SK-N-SH (cell line): ENCODE measurements at regions not wholly inside any gene's neighbourhood (a gene's known extent, or its start where the extent isn't known, plus 50 kb on each side); places are given as distances from the start of the nearest gene placed in this dataset.

ENCODE experiments used
- CTCF ChIA-PET: fragments of 300-600, 350-600 bp; formaldehyde crosslinking; extraction: SDS; loops from one replicate; lab custom pipeline; 2021; lab: Yijun Ruan, JAX
- POLR2A ChIA-PET: fragments of 350-600 bp; sonication (Branson Sonifier 250); formaldehyde crosslinking; extraction: SDS; loops from one replicate; lab custom pipeline; 2020; ENCODE audit warnings: antibody characterized with exemption, inconsistent platforms; lab: Yijun Ruan, JAX
- DNase-seq: peaks from one replicate; pipeline ENCODE4 v3.0.0; 2012
- H2AFZ ChIP-seq: fragments of 200-600 bp; sonication (generic); 2 replicates; pipeline ENCODE4 v1.8.1; 2016; ENCODE audit warnings: antibody characterized with exemption, mild to moderate bottlenecking, low read depth
- H3F3A ChIP-seq: fragments of 200-600 bp; sonication (generic); replicated peaks from 2 replicates; pipeline ENCODE3; 2016; ENCODE audit warnings: antibody characterized with exemption, mild to moderate bottlenecking; ENCODE audit not compliant: insufficient read depth
- H3K27ac ChIP-seq, 2 experiments: fragments of 200-500 bp in 1 of 2; fragments of 200-600 bp in 1 of 2; sonication (Bioruptor generic) in 1 of 2; sonication (generic), shearing (Covaris generic) in 1 of 2; 2 replicates each; pipeline versions ENCODE4 v1.5.1 to v1.6.1; 2014 to 2016; ENCODE audit warnings: low read depth in 2 of 2, inconsistent platforms in 1 of 2, low read length in 1 of 2, mild to moderate bottlenecking in 1 of 2, mixed read lengths in 1 of 2
- H3K27me3 ChIP-seq: fragments of 200-600 bp; sonication (generic), shearing (Covaris generic); 2 replicates; pipeline ENCODE4 v1.6.1; 2016; ENCODE audit warnings: mixed run types; ENCODE audit not compliant: insufficient read depth
- H3K36me3 ChIP-seq, 2 experiments: fragments of 200-500 bp in 1 of 2; fragments of 200-600 bp in 1 of 2; sonication (Bioruptor generic) in 1 of 2; sonication (generic) in 1 of 2; replicated peaks in 1 of 2; 2 replicates each; pipeline versions ENCODE3 to v1.5.1; 2014 to 2016; ENCODE audit warnings: low read length in 1 of 2, mild to moderate bottlenecking in 1 of 2; ENCODE audit not compliant: insufficient read depth in 2 of 2, control insufficient read depth in 1 of 2
- H3K4me1 ChIP-seq, 2 experiments: fragments of 200-500 bp in 1 of 2; fragments of 200-600 bp in 1 of 2; sonication (Bioruptor generic) in 1 of 2; sonication (generic), shearing (Covaris generic) in 1 of 2; 2 replicates each; pipeline versions ENCODE4 v1.5.1 to v1.6.1; 2014 to 2016; ENCODE audit warnings: low read depth in 1 of 2, low read length in 1 of 2, mixed run types in 1 of 2; ENCODE audit not compliant: insufficient read depth in 2 of 2, control insufficient read depth in 1 of 2
- H3K4me2 ChIP-seq: fragments of 200-600 bp; sonication (generic), shearing (Covaris generic); 2 replicates; pipeline ENCODE4 v1.6.1; 2017; ENCODE audit warnings: mixed run types
- H3K4me3 ChIP-seq, 2 experiments: fragments of 200-500 bp in 1 of 2; fragments of 200-600 bp in 1 of 2; sonication (Bioruptor generic) in 1 of 2; sonication (generic), shearing (Covaris generic) in 1 of 2; 2 replicates each; pipeline versions ENCODE4 v1.5.1 to v1.8.1; 2014 to 2016; ENCODE audit warnings: low read depth in 2 of 2, inconsistent platforms in 1 of 2, low read length in 1 of 2, mild to moderate bottlenecking in 1 of 2, mixed read lengths in 1 of 2, moderate library complexity in 1 of 2
- H3K79me2 ChIP-seq: fragments of 200-600 bp; sonication (generic); 2 replicates; pipeline ENCODE4 v1.8.1; 2017; ENCODE audit warnings: mild to moderate bottlenecking; ENCODE audit not compliant: insufficient read depth
- H3K9ac ChIP-seq: fragments of 200-600 bp; sonication (generic); 2 replicates; pipeline ENCODE4 v1.6.1; 2017; ENCODE audit warnings: mixed run types
- H3K9me2 ChIP-seq: fragments of 200-600 bp; sonication (generic); 2 replicates; pipeline ENCODE4 v1.6.1; 2017; ENCODE audit warnings: mixed run types
- H3K9me3 ChIP-seq: fragments of 200-600 bp; sonication (generic); 2 replicates; pipeline ENCODE4 v1.6.1; 2017; ENCODE audit warnings: mixed run types, mild to moderate bottlenecking, moderate library complexity
- H4K20me1 ChIP-seq: fragments of 200-600 bp; sonication (generic); 2 replicates; pipeline ENCODE4 v1.6.1; 2017; ENCODE audit warnings: mild to moderate bottlenecking, mixed run types; ENCODE audit not compliant: insufficient read depth
- FOSL2 ChIP-seq: IDR thresholded peaks from 2 replicates; pipeline ENCODE4 v1.4.0; 2012; ENCODE audit warnings: low read depth, mild to moderate bottlenecking, moderate library complexity, borderline replicate concordance
- FOXM1 ChIP-seq: IDR thresholded peaks from 2 replicates; pipeline ENCODE4 v1.4.0; 2012; ENCODE audit warnings: low read depth, mild to moderate bottlenecking
- GATA2 ChIP-seq: sonication (generic); formaldehyde crosslinking; IDR thresholded peaks from 2 replicates; pipeline ENCODE4 v1.5.0; 2020; ENCODE audit warnings: mild to moderate bottlenecking, missing genetic modification reagents
- JUND ChIP-seq: IDR thresholded peaks from 2 replicates; pipeline ENCODE4 v1.4.0; 2012
- NFIC ChIP-seq: IDR thresholded peaks from 2 replicates; pipeline ENCODE4 v1.4.0; 2012; ENCODE audit warnings: borderline replicate concordance
- NRF1 ChIP-seq: IDR thresholded peaks from 2 replicates; pipeline ENCODE4 v1.6.1; 2012; ENCODE audit warnings: low read depth, mild to moderate bottlenecking, low read length
- POLR2AphosphoS5 ChIP-seq: IDR thresholded peaks from 2 replicates; pipeline ENCODE4 v1.6.1; 2012; ENCODE audit warnings: low read depth, low read length
- RAD21 ChIP-seq: IDR thresholded peaks from 2 replicates; pipeline ENCODE4 v1.6.1; 2012; ENCODE audit warnings: mild to moderate bottlenecking, low read length
- RCOR1 ChIP-seq: fragments of 150-350 bp; IDR thresholded peaks from 2 replicates; pipeline ENCODE4 v1.6.1; 2017; ENCODE audit warnings: antibody characterized with exemption, low read length
- REST ChIP-seq: IDR thresholded peaks from 2 replicates; pipeline ENCODE4 v1.6.1; 2012; ENCODE audit warnings: mild to moderate bottlenecking, low read depth, low read length, moderate library complexity
- RXRA ChIP-seq: IDR thresholded peaks from 2 replicates; pipeline ENCODE4 v1.4.0; 2012; ENCODE audit warnings: low read depth, mild to moderate bottlenecking, borderline replicate concordance
- SIN3A ChIP-seq: IDR thresholded peaks from 2 replicates; pipeline ENCODE4 v1.6.1; 2012; ENCODE audit warnings: low read depth, mild to moderate bottlenecking, low read length, moderate library complexity, borderline replicate concordance
- SMC3 ChIP-seq: IDR thresholded peaks from 2 replicates; pipeline ENCODE4 v1.6.1; 2012; ENCODE audit warnings: low read depth, low read length, improper control_type of control experiment
- TCF12 ChIP-seq: IDR thresholded peaks from 2 replicates; pipeline ENCODE4 v1.4.0; 2012
- TEAD4 ChIP-seq: IDR thresholded peaks from 2 replicates; pipeline ENCODE4 v1.4.0; 2012; ENCODE audit warnings: mild to moderate bottlenecking, borderline replicate concordance; ENCODE audit not compliant: insufficient read depth
- USF1 ChIP-seq: IDR thresholded peaks from 2 replicates; pipeline ENCODE4 v1.4.0; 2012; ENCODE audit warnings: low read depth, borderline replicate concordance
- YY1 ChIP-seq: IDR thresholded peaks from 2 replicates; pipeline ENCODE4 v1.4.0; 2012; ENCODE audit warnings: low read depth, mild to moderate bottlenecking
- WGBS: methylation state at CpG from one replicate; pipeline ENCODE4 v1.1.6; 2017; ENCODE audit warnings: low lambda C conversion rate; 5-methylcytosine and 5-hydroxymethylcytosine counted together

- H2AFZ ChIP-seq, result no peak overlapping the region
These were observed 671.0 kb downstream of the DMRTA1 start for GRCh38 chr9:23117616-23118015.

More at GRCh38 chr9:23117616-23118015, 671.0 kb downstream of the DMRTA1 start:
- H3F3A ChIP-seq, result no peaks in the 10 kb centered on the region
- H3K9ac ChIP-seq, result no peak overlapping the region
- no peaks in the 10 kb centered on the region for H3K4me1 ChIP-seq
- no peaks in the 10 kb centered on the region for H3K36me3 ChIP-seq
- no peak overlapping the region for H3K4me3 ChIP-seq
- ChIA-PET CTCF (no interaction called here), POLR2A (no interaction called here)
- no peaks in the 10 kb centered on the region for H3K27me3 ChIP-seq
- no peak overlapping the region for H3K27ac ChIP-seq
- no peaks in the 10 kb centered on the region for H3K79me2 ChIP-seq
- no peaks in the 10 kb centered on the region for H3K9me3 ChIP-seq
- H4K20me1 ChIP-seq, result no peaks in the 10 kb centered on the region
- DNase-seq, result no peak
- H3K9me2 ChIP-seq, result no peaks in the 10 kb centered on the region; the same call in 1 of the 2 replicates
- H3K4me2 ChIP-seq, result no peak overlapping the region
- TF ChIP-seq GATA2 (CRISPR knock-in tag) (no peak), SMC3 (no peak), POLR2AphosphoS5 (no peak), FOSL2 (no peak), REST (no peak), NRF1 (no peak), RCOR1 (no peak), SIN3A (no peak), NFIC (no peak), TEAD4 (no peak), YY1 (no peak), FOXM1 (no peak), USF1 (no peak), TCF12 (no peak), JUND (no peak), RXRA (no peak), RAD21 (no peak)
- 11% methylated on average over 2 of the region's 2 CpGs for WGBS
